C4-2B (cell line): ENCODE measurements at regions not wholly inside any gene's neighbourhood (a gene's known extent, or its start where the extent isn't known, plus 50 kb on each side); places are given as distances from the start of the nearest gene placed in this dataset.
A peak's percentile ranks its signal among the peaks of the same experiment; 100 is the strongest.

Source experiments
- H3K27ac ChIP-seq: fragments of 450-650 bp; 2 replicates; pipeline ENCODE4 v1.5.1; 2017
- ZFX ChIP-seq: fragments of 450-650 bp; IDR thresholded peaks from 2 replicates; pipeline ENCODE4 v1.6.1; 2017
- TF ChIP-seq, protein P1 (sequence below): fragments of 450-650 bp; conservative IDR thresholded peaks from 2 replicates; pipeline ENCODE4 v1.5.1; 2017; ENCODE audit warnings: mild to moderate bottlenecking

DNA sequence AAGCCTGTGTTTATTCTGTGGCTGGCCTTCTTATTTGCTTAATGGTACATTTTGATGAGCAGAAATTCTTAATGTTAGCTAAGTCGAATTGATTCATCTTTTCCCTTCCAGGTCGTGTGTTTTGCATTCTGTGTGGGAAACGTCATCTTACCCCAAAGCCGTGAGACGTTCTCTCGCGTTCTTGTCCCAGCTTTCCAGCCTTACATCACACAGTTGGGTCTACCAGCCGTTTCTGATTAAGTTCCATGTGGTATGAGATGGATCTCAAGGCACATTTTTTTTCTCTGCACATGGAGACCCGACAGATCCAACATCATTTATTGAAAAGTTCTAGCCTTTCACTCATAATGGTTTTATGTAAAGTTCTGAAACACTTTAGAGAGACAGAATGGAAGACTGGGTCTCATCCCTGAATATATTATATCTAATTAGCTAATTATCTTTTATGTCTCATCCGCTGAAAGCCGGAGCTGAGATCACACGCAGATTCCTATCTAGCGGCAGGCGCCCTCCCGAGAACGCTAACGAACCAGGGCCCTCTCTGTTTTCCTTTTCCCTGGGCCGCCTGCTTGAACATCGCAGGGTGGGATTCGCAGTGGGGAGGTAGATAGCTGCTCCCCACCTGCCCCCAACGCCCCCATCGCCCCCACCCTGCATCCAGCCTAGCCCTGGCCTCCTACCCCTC, 1162.2 kb downstream of the BRD1 start:
- H3K27ac ChIP-seq = no peak overlapping the region
- TF ChIP-seq, protein P1, sequence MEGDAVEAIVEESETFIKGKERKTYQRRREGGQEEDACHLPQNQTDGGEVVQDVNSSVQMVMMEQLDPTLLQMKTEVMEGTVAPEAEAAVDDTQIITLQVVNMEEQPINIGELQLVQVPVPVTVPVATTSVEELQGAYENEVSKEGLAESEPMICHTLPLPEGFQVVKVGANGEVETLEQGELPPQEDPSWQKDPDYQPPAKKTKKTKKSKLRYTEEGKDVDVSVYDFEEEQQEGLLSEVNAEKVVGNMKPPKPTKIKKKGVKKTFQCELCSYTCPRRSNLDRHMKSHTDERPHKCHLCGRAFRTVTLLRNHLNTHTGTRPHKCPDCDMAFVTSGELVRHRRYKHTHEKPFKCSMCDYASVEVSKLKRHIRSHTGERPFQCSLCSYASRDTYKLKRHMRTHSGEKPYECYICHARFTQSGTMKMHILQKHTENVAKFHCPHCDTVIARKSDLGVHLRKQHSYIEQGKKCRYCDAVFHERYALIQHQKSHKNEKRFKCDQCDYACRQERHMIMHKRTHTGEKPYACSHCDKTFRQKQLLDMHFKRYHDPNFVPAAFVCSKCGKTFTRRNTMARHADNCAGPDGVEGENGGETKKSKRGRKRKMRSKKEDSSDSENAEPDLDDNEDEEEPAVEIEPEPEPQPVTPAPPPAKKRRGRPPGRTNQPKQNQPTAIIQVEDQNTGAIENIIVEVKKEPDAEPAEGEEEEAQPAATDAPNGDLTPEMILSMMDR = no peak
- no peak for TF ChIP-seq ZFX

DNA sequence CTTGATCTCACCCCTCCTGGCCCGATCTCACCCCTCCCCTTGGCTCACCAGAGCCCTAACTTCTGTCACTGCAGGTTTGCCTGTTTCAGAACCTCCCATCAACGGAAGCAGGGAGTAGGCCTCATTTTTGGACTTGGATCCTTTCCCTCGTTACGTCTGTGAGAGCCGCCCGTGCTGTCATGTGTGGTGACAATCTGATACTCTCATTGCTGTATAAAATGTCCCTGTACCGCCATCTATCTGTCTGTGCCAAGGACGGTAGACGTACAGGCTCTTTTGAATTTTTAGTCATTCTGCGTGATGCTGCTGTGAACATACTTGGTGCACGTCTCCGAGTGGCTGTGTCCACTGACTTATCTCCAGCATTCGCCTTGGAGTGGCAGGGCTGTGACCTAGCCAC, 1163.1 kb downstream of the BRD1 start:
- TF ChIP-seq, protein P1 = no peak
- TF ChIP-seq ZFX = no peak
- no peak overlapping the region for H3K27ac ChIP-seq

DNA sequence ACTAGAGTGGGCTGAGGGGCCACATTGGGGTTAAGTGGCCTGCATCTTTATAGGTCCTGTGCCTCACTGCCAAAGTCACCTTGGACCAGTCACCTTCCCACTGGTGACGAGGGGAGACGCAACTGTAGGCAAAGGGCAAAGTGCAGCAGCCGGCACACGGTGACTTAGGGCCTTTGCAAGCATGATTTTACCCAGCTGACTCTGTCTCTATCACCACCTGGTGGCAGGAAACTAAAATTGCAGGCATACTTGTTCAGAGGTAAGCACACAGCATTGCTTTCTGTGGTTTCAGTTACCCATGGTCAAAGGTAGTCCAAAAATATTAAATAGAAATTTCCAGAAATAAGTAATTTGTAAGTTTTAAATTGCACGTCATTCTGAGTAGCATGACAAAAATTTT, 1164.4 kb downstream of the BRD1 start:
- no peak overlapping the region for H3K27ac ChIP-seq
- TF ChIP-seq ZFX = no peak
- TF ChIP-seq, protein P1 = peak; percentile 81

DNA sequence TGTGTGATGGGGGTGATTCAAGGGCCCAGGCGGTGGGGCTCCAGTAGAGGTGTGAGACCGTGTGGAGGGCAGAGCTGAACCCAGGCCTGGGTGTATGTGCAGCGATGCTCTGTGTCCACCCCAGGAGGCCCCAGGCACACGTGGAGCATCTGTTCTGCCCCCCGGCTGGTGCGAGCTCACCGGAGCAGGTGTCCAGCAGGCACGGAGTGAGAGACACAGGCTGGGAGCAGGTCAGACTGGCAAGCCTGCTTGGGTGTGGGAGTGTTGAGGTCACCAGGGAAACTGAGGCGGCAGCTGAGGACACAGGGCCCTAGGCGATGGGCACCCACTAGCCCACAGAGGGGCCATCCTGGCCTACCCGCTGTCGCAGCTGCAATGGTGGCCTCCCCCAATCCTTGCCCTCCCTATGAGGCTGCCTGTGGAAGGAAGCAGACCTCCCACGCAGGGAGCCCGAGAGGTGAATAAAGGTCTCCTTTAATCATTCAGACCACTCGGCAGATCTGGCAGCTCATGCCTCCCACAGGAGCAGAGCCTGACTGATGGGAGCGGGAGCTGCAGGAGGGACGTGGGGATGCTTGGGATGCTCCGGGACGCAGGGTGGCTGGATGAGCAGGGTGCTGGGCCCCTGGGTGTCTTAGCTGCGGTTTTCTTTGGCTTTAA, 1165.1 kb downstream of the BRD1 start:
- no peak overlapping the region for H3K27ac ChIP-seq
- TF ChIP-seq, protein P1 = no peak
- no peak for TF ChIP-seq ZFX

DNA sequence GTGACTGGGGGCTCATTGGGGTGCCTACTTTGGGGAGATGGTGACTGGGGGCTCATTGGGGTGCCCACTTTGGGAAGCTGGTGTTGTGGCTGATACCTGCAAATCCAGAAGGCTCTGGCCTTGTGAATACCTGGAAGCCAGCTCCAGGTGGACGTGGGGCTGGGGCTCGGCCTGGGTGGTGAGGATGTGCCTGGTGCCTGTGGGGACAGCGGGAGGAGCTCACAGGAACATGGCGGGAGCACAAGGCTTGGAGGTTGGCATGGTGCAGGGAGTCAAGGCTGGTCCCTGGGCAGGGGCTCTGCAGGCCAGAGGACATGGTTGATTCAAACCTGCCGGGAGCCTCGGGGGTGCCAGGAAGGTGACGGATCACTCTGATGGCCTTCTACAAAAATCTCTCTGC, 1165.7 kb downstream of the BRD1 start:
- TF ChIP-seq, protein P1 = no peak
- no peak for TF ChIP-seq ZFX
- no peak overlapping the region for H3K27ac ChIP-seq

DNA sequence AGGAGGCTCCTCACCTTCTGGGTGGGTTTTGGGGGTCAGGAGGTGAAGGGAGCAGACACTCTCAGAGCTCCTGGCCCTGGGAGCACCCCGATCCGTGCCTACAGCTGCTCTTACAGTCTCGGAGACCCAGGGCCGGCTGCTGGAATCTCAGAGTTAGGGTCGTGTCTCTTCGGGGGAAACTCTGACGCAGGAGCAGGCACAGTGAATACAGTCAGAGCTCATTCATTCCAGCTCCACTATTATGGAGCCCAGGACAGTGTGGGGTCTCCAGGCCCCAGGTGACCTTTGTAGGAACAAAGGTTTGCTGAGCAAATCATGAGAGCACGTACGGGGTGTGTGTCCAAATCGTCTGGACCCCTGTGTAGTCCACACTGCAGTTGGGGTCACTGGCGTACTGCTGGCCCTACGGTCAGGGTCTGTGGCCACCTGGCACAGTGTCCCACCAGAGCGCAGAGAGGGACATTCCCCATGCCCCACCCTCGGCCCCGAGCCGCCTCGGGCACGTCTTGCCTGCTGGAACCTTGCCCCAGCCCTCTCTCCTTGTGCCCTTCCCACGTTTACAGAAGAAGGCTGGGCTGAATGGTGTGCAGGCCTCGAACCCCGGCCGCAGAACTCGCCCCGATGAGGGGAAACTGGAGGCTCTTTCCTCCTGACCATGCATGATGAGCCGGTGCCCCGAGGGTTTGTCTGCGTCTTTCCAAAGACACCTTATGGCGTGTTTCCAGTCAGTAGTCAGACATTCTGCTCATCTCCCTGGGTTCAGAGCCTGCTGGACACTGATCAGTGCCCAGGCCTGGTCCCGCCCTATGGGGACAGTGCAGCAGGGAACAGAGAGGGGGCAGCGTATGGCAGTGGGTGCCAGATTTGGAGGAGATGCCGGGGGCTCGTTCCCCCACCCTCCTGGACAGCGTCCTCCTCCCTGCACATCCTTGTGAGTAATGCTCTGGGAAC, 1166.6 kb downstream of the BRD1 start:
- no peak overlapping the region for H3K27ac ChIP-seq
- TF ChIP-seq, protein P1 = no peak
- TF ChIP-seq ZFX = no peak
